Stimulated activated CD8-positive, alpha-beta memory T cell treated with anti-CD3 and anti-CD28 coated beads, Interleukin-7, amount 100 ng/mL, for 4 hours (primary cell): ENCODE measurements at regions not wholly inside any gene's neighbourhood (a gene's known extent, or its start where the extent isn't known, plus 50 kb on each side); places are given as distances from the start of the nearest gene placed in this dataset.

Experiments used
- DNase-seq, 2 donors: peaks; one replicate each; pipeline ENCODE4 v3.0.0-alpha.2; 2020; ENCODE audit warnings: low read depth in 2 of 2

DNA sequence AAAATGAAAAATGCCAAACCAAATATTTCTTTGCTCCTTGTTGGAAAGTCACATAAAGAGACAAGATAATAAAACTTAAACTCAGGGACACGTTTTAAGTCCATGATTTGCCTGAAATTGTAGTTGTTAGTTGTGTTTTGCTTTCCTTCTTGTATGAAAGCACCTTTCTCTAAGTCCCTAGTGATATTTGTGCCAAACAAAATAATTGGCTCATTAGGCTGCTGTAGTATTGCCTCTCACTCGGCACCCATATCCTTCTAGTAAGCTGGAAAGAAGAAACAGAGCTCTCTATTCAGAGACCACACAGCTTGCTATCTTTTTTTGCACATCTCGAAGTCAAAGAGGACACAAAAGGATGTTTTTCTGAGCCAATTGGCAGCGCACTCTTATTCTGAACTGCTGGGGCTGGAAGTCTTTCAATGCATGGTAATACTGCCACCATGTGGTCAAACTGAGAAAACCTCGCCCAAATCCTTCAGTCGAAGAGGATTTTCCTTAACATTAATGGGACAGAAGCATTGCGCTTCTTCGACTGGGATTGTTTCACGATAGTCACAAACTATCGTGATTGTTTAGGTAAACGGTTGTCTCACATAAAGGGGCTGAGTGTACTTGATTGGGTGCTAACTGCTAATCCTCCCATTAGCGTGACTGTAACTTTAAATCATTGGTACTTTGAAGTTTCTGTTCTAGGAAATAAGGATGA lies 571.9 kb upstream of the LCORL start:
- peak; percentile 9 to 16 for DNase-seq

DNA sequence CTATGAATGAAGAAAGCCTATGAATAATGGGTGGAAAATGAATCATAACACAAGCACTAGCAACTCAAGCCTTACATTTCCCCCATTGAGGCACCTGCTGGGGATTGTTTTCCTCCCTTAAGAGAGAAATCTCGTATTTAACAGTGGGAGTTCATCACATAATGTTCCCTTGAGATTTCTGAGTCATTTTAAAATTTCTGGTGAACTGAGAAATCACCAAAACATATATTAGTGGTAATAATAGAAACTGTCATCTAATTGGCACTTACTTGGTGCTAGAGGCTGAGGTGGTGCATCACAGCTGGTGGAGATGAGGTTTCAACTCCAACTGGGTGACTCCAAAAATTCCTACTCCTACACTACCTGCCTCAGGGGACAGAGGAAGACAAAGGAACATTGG lies 561.3 kb upstream of the LCORL start:
- DNase-seq = no peak

DNA sequence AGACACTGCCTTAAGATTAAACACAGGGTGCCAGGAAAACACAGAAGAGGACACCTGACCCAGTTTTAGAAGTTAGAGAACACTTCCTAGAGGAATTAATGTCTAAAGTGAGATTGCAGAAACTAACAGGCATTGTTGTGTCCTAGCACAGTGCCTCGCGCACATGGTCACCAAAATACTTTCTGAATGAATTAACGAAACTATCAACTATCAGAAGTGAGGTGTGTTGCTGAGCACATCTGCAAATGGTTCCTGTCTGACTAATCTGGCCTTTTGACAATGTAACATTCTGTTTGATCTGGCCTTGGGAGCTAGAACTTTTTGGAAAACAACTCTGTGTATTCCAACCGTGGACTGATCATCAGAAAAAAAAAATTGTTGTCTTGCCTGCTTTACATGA lies 556.8 kb upstream of the LCORL start:
- DNase-seq = no peak

DNA sequence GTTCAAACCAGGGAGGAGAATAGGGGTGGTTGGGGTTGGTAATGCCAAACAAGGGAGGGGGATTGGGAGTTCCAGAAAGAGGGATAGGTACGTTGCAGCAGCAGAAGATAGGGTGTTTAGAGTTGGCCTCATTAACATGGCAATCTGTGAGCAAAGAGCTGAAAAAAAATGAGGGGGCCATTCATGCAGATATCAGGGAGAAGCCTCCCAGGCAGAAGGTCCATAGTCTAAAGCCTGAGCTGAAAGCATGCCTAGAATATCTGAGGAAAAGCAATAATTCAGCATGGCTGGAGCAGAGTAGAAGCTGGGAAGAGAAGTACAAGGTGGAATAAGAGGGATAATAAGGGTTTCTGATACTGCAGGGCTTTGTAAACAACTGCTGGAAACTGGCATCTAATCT lies 550.9 kb upstream of the LCORL start:
- no peak for DNase-seq

DNA sequence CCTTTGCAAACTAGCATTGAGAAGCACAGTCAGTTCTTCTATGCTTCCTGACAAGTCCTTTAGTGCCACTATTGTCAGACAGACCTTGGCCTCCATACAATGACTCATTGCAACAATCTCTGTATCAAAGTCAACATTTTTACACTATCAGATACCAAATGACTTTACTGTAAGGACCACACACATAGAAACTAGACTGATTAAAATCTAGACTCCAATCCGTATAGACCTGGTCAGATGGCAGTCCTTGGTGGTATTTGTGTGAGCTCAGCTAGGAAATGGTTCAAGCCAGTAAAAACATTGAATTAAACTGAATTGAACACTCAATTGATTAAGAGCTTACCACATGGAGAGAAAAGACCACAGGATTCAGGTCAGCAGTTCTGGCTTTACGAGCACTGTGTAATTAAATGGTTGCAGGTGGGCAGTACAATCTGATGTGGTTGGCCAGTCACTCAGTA lies 549.8 kb upstream of the LCORL start:
- DNase-seq = no peak

DNA sequence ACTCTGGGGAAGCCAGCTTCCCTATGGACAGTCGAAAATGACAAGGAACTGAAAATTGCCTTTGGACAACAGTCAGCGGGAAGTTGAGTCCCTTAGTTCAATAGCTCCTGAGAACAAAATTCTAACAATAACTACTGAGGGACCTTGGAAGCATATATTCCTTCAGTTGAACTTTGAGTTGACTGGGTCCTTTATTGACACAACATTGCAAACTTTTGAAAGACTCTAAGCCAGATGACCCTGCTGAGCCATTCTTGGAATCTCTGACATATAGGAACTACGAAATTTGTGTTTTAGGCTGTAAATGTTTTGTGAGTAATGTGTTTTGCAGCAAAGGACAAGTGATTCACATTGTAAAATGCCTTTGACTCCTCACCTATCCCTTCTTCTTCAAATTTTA lies 548.8 kb upstream of the LCORL start:
- DNase-seq = no peak

DNA sequence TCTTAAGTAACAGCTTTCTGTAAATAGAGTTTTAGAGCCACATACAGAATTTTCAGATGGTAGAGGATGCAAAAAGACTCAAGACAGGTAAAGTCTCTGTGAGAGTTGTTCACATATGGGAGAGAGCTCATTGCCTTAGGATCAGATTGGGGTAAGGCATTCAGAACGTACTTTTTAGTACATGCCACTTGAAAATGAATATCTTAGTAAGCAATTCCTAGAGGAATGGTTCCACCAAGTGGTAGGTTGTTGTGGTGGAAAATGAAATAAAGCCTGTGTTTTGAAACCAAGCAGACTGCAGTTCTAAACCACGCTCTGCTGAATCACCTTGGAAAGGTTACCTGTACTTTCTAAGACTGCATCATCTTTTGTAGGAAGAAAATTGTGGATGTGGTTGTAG lies 547.0 kb upstream of the LCORL start:
- DNase-seq = no peak

DNA sequence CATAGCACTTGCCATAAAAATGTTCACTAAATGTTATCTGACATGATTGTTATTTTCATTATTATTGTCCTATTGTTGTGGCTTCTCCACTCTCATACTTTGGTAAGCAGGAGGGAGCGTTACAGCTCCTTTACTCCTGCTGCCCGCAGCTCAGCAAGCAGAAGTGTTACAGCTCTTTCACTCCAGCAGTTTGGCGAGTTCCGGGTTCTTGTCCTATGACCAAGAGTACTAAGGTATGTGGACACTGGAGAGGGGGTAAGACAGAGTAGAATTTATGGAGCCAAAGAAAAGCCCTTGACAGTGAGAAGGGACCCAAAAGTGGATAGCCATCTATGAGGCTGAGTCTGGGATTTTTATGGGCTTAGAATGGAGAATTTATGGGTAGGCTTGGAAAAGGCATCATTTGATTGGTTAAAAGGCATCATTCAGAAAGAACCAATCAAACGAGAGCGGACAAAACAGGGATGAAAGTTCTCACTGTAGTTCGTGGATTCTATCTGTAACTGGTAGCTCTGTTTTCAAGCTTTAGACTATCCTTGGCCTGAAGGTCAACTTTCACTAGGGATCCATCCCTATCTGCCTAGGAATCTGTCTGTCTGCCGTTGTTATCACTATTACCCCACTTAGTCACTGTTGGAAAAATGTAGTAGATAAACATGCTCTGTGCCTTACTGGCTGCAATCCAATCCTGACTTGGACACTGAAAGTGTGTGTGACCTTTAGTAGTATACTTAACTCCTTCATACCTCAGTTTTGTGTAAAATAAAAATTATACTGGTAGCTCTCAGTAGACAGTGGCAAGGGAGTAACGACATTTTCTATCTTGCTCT lies 545.6 kb upstream of the LCORL start:
- DNase-seq = no peak

DNA sequence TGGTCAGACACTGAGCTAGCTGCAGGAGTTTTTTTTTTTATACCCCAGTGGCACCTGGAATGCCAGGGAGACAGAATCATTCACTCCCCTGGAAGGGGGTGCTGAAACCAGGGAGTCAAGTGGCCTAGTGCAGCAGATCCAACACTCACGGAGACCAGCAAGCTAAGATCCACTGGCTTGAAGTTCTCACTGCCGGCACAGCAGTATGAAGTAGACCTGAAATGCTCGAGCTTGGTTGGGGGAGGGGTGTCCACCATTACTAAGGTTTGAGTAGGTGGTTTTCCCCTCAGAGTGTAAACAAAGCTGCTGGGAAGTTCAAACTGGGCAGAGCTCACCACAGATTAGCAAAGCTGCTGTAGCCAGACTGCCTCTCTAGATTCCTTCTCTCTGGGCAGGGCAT lies 537.9 kb upstream of the LCORL start:
- no peak for DNase-seq

DNA sequence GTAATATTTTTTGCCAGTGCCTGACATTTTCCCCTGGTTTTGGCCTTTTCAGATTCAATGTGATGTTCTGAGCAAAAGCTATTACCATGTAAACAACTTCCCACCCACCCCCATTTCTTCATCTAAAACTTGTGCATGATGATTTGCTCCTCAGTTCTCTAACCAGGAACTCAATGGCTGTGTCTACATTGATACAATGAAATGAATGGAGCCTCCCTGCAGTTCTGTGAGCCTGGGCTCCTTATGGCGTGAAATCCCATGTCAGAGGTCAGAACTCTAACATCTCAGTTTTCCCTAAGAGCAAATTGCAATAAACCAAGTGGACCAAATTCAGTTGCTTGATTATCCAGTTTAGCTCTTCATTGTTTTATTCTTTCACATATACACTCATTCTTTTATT lies 534.8 kb upstream of the LCORL start:
- no peak for DNase-seq

DNA sequence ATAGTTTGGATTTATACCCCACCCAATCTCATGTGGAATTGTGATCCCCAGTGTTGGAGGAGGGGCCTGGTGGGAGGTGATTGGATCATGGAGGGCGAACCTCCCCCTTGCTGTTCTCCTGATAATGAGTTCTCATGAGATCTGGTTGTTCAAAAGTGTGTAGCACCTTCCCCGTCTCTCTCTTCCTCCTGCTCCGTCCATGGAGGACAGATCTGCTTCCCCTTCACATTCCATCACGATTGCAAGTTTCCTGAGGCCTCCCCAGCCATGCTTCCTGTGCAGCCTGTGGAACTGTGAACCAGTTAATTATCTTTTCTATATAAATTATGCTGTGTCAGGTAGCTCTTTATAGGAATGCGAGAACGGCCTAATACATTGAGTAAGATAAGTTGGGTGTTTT lies 518.8 kb upstream of the LCORL start:
- no peak for DNase-seq

DNA sequence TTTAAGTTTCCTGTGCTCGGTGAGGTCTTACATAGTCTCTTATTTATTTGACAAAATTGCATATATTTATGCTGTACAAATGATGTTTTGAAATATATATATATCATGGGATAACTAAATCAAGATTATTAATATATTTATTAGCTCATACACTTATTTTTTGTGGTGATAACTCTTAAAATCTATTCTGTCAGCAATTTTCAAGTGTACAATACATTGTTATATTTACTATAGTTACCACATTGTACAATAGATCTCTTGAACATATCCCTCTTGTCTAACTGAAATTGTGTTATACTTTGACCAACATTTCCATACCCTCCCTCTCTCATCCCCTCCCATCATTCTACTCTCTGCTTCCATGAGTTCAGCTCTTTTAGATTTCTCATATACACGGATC lies 516.6 kb upstream of the LCORL start:
- no peak for DNase-seq

DNA sequence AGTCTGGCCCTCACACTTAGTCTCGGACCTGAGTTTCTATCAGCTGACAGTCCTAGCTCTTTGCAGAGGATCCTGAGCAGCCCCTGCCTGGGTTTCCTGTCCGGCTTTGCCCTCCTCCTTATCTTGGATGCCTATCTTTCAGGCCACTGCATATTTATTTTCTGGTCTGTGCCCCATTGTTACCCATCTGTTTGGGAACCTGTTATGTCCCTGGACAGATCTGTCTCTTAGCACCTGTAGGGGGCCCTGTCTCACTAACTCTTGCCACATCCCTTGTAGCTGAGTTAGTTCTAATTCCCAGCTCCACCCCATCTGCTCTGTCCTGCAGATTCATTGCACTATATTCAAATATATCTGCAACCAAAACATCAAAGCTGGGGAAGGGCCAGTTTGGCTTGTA lies 514.9 kb upstream of the LCORL start:
- DNase-seq = no peak

DNA sequence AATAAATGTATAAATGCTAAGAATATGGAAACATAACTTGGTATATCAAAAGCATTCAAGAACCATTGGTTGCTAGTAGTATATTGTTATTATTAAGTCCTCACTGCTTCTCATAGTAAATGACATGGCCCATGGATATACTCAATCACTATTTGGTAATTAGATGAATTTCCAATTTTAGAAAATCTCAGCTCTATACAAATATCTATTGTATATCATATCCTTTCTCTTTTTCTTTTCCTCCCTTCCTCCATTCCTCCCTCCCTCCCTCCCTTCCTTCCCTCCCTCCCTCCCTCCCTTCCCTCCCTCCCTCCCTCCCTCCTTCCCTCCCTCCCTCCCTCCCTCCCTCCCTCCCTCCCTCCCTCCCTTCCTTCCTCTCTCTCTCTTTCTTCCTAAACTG lies 514.4 kb upstream of the LCORL start:
- DNase-seq = no peak

DNA sequence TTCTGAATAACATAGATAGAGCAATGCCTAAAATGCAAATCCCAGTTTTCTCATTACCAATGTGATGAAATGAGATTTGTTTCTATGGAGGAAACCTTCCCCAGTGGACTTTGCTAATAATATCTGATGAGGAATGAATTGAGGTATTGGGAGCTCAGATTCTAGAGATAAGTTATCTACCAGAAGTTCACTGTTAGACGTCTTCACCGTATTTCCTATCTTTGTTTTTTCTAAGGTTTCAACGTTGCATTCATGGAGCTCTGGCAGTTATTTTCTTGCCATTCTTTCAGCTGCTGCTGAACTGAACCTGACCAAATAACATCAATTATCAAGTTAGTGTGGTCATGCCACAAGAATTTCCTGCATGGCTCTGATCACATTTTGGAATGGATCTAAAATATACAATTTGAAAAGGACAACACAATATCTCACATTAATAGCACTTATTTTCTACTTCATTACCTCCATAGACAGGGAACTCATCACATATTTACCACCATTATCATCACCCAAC lies 511.8 kb upstream of the LCORL start:
- no peak for DNase-seq

DNA sequence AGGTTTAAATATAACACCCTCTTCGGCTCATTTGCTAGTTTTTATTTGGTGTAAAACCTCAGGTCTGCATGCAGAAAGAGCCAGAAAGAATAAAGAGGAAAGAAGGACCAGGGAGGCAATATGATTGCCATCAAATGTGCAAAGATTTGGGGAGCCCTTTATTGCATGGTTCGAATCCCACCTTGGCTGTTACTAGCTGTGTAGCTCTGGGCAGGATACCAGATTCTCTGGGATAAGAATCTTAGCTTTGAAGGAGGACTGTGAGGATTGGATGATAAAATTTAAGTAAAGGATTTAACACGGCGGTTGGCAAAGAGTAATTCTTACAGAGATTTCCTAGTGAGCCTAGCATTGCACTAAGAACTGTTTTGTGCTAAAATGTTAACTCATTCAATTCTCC lies 510.2 kb upstream of the LCORL start:
- DNase-seq = no peak

DNA sequence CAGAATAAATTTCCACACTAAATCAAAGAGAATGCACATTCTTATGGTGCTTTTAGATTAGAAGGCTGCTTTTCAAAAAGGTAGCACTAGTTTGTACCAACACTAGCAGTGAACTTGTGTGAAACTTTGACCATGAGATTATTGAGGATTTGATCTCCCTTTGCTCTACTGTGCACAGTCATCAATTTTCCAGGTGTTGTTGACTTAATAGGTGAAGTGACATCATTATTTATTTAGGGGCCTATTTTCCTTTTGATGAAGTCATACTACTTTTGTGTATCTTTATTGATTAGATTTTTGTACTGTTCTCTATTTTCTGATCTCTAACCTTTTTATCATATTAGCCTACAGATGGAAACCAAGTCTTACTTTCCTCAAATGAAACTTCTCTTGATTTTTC lies 507.9 kb upstream of the LCORL start:
- no peak for DNase-seq

DNA sequence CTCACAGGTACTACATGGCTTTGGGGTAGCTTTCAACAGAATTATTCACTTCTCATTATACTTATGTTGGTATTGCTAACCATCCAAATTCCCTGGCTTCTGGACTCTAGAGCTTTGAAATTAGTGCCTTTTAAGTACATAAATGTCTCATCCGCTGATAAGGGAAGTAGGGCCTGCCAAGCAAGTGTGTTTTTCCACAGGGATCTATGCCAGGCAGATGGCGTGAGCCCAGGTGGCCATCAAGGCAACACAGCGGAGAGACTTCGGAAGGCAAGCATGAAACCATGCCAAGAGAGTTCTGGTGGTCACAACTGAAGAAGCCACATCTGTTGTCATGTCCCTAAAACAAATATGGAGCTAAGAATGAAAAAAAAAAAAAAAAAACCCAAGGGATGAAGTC lies 503.1 kb upstream of the LCORL start:
- no peak for DNase-seq

DNA sequence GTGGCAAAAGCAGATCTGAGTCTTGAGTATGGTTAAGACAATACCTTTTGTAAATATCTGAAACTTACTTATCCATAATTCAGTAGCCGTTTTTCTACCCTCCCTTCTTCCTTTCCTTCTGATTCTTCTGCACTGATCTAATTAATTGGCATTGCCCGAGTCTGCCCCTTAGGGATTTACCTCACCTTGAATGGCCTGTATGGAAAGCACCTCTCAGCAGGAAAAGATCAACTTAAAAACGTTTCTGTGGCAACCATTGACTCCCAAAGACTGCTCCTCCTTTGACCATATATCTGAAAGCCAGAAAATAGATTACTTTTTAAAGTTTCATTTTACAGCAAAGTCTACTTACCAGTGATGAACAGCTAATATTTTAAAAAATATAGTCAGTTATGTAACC lies 496.5 kb upstream of the LCORL start:
- DNase-seq = no peak

DNA sequence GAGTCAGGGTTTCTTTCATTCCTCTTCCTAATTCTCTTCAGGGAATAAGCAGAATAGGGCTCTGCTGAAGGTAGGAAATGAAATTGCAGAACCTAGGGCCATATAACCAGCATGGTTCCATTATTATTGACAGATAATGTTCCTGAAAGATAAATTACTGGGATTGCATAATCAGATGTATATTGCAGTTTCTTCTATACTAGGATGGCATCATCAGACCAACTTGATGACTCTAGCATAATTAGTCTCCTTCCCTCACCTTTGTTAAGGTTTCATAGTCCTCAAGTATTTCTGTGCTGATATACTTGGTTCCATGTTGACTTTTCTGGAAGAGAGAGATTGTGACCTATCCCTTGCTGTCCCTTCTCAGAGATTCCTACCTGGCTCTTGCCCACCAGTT lies 492.3 kb upstream of the LCORL start:
- DNase-seq = no peak

DNA sequence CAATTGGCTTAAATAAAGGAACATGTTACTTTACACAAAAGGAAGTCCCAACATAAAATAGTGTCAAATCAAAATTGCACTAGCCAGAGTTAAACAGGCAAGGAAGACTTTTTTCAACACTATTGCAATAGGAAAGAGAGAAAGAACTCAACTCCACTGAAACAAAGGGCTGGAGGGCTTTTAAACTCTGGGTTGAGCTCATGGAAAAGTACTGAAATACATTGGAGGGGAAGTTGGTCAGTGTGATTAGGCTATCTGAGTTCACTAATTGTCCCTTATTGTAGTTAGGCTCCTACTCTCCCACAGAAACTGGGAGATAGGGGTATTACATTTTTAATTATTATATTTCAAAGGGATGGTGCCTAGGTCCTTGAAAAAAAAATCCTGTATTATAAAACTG lies 491.2 kb upstream of the LCORL start:
- no peak for DNase-seq

DNA sequence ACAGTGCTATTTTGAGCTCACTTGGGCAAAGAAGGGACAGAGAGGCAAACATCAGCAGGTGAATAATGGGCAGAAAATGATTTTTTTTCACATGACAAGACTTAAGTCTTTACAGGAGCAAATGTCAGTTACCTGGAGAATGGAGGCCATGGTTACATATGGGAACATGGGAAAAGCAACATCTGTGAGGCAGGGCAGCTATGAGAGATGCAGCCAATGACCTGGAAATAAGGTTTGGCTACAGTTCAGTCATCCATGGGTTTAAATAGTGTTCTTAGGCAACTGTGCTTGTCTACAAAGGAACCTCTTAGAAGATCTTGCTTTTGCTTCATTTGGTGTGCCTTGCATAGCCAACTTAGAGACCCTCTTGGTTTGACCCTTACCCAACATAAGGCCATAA lies 490.2 kb upstream of the LCORL start:
- DNase-seq = no peak

DNA sequence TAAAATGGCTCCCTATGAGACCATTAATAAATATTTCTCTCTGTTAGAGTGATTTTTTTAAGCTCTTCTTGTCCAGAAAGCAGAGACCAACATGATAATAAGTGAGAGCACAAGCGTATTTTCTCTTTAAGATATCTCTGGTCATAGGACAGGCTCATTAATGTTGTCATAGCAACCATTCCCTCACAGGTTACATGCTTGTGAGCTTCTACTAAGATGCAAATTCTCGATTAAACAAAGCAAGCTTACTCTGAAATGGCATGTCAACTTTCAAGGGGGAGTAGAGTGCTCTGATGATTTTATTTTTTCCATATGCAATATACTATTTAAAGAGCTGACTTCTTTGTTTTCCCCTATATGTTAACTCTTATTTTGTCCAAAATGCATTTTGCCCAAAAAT lies 487.2 kb upstream of the LCORL start:
- no peak for DNase-seq
